ENCODE measurements at regions not wholly inside any gene's neighbourhood (a gene's known extent, or its start where the extent isn't known, plus 50 kb on each side); places are given as distances from the start of the nearest gene placed in this dataset.

GRCh38 chr1:166612886-166613285 lies 226.4 kb upstream of the POGK start:
- TF ChIP-seq POLR2A (IDR thresholded peaks at IDR 0.05; ENCODE audit: low read depth, low read length), result no peak
- no peak for TF ChIP-seq CTCF (IDR thresholded peaks at IDR 0.05; ENCODE audit: extremely low read depth in 1 of 2, insufficient read depth in 1 of 2, low read depth in 1 of 2, low read length in 2 of 2)
- TF ChIP-seq POLR2AphosphoS5 (IDR thresholded peaks at IDR 0.05; ENCODE audit: insufficient read depth, low read depth, low read length), result no peak
- TF ChIP-seq MAX (IDR thresholded peaks at IDR 0.05; ENCODE audit: insufficient read depth, insufficient read length), result no peak
- TF ChIP-seq GATA2 (IDR thresholded peaks at IDR 0.05; ENCODE audit: insufficient read depth, insufficient read length, low read depth, low read length), result no peak
- no peak for TF ChIP-seq EZH2 (IDR thresholded peaks at IDR 0.05; ENCODE audit: borderline replicate concordance, low read depth, low read length, severe bottlenecking)
- TF ChIP-seq JUN (IDR thresholded peaks at IDR 0.05; ENCODE audit: borderline replicate concordance, insufficient read depth, insufficient read length, low read depth), result no peak
- no peak for TF ChIP-seq FOS (IDR thresholded peaks at IDR 0.05; ENCODE audit: borderline replicate concordance, insufficient read depth, low read length)
- TF ChIP-seq MYC (IDR thresholded peaks at IDR 0.05; ENCODE audit: low read depth, low read length), result no peak

Measured in endothelial cell of umbilical vein (primary cell).